Stomach (tissue), 4 donors: ENCODE measurements at regions not wholly inside any gene's neighbourhood (a gene's known extent, or its start where the extent isn't known, plus 50 kb on each side); places are given as distances from the start of the nearest gene placed in this dataset.

ENCODE experiments used
- CTCF ChIP-seq, 7 experiments: fragments of 450-650 bp in 4 of 7; fragments of 200-600 bp in 3 of 7; sonication (generic) in 3 of 7; IDR thresholded peaks; one replicate each; pipeline ENCODE4 v1.5.1; 2016 to 2019; ENCODE audit warnings: antibody characterized with exemption in 7 of 7, control low read depth in 2 of 7, mild to moderate bottlenecking in 1 of 7
- EP300 ChIP-seq: sonication (generic); formaldehyde crosslinking; IDR thresholded peaks from one replicate; pipeline ENCODE4 v1.6.1; 2017; ENCODE audit warnings: antibody characterized with exemption

GRCh38 chr1:61013946-61014667, 68.3 kb upstream of the NFIA start:
- TF ChIP-seq EP300 = no peak
- TF ChIP-seq CTCF (IDR thresholded peaks at IDR 0.05) = no peak
